ENCODE measurements at regions not wholly inside any gene's neighbourhood (a gene's known extent, or its start where the extent isn't known, plus 50 kb on each side); places are given as distances from the start of the nearest gene placed in this dataset.

GRCh38 chr1:59020151-59020997 is 236.5 kb upstream of the JUN start:
- no peak for TF ChIP-seq TEAD4 (IDR thresholded peaks at IDR 0.05)
- TF ChIP-seq RAD21 (IDR thresholded peaks at IDR 0.05; ENCODE audit: low read depth): no peak
- TF ChIP-seq, protein P1, sequence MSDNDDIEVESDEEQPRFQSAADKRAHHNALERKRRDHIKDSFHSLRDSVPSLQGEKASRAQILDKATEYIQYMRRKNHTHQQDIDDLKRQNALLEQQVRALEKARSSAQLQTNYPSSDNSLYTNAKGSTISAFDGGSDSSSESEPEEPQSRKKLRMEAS (IDR thresholded peaks at IDR 0.05): no peak
- TF ChIP-seq EP300 (IDR thresholded peaks at IDR 0.05; ENCODE audit: borderline replicate concordance): no peak
- no peak for TF ChIP-seq CREB1 (IDR thresholded peaks at IDR 0.05; ENCODE audit: low read depth)
- TF ChIP-seq EGR1 (IDR thresholded peaks at IDR 0.05): no peak
- no peak for TF ChIP-seq TAF1 (IDR thresholded peaks at IDR 0.05; ENCODE audit: low read depth)
- no peak for TF ChIP-seq TCF12 (IDR thresholded peaks at IDR 0.05; ENCODE audit: low read depth)
- TF ChIP-seq REST (IDR thresholded peaks at IDR 0.05; ENCODE audit: low read depth): no peak

- no peak for TF ChIP-seq ZBTB7A (IDR thresholded peaks at IDR 0.05; ENCODE audit: low read depth)
- TF ChIP-seq REST (IDR thresholded peaks at IDR 0.05; ENCODE audit: low read depth): no peak
- TF ChIP-seq FOXM1 (IDR thresholded peaks at IDR 0.05; ENCODE audit: borderline replicate concordance, low read depth): no peak
- TF ChIP-seq CEBPB (IDR thresholded peaks at IDR 0.05): no peak
- no peak for TF ChIP-seq TCF12 (IDR thresholded peaks at IDR 0.05; ENCODE audit: low read depth)
- TF ChIP-seq NFIC (IDR thresholded peaks at IDR 0.05): no peak
- TF ChIP-seq YY1 (IDR thresholded peaks at IDR 0.05; ENCODE audit: low read depth): no peak
- TF ChIP-seq RAD21 (IDR thresholded peaks at IDR 0.05; ENCODE audit: low read depth): no peak
- no peak for TF ChIP-seq EGR1 (IDR thresholded peaks at IDR 0.05)
- TF ChIP-seq EP300 (IDR thresholded peaks at IDR 0.05; ENCODE audit: borderline replicate concordance): no peak
- TF ChIP-seq, protein P1 (IDR thresholded peaks at IDR 0.05): no peak
- TF ChIP-seq, protein P2, sequence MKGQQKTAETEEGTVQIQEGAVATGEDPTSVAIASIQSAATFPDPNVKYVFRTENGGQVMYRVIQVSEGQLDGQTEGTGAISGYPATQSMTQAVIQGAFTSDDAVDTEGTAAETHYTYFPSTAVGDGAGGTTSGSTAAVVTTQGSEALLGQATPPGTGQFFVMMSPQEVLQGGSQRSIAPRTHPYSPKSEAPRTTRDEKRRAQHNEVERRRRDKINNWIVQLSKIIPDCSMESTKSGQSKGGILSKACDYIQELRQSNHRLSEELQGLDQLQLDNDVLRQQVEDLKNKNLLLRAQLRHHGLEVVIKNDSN (IDR thresholded peaks at IDR 0.05): no peak
- TF ChIP-seq TEAD4 (IDR thresholded peaks at IDR 0.05): no peak
- no peak for TF ChIP-seq CREB1 (IDR thresholded peaks at IDR 0.05; ENCODE audit: low read depth)
Measured at GRCh38 chr1:59022199-59022598, 238.4 kb upstream of the JUN start.

GRCh38 chr1:59022799-59023198 is 239.0 kb upstream of the JUN start:
- no peak for TF ChIP-seq TAF1 (IDR thresholded peaks at IDR 0.05; ENCODE audit: low read depth)
- TF ChIP-seq EP300 (IDR thresholded peaks at IDR 0.05; ENCODE audit: borderline replicate concordance): no peak
- TF ChIP-seq YY1 (IDR thresholded peaks at IDR 0.05; ENCODE audit: low read depth): no peak

DNA sequence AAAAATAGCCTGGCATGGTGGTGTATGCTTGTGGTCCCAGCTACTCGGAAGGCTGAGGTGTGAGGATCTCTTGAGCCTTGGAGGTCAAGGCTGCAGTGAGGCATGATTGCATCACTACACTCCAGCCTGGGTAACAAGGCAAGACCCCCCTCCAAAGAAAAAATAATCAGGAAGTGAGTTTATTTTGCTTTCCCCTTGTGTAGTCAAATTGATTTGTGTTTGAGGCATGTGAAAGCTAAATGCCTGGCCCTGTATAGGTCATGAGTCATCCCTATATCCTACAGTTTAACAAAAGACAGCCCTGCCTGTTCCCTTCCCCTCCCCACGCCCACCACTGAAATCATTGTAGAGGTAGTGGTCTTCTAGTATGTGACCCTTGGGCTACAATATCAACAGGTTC is 241.4 kb upstream of the JUN start:
- TF ChIP-seq YY1 (IDR thresholded peaks at IDR 0.05; ENCODE audit: low read depth): no peak
- TF ChIP-seq EGR1 (IDR thresholded peaks at IDR 0.05): no peak
- no peak for TF ChIP-seq ZBTB7A (IDR thresholded peaks at IDR 0.05; ENCODE audit: low read depth)
- no peak for TF ChIP-seq TEAD4 (IDR thresholded peaks at IDR 0.05)
- TF ChIP-seq FOXM1 (IDR thresholded peaks at IDR 0.05; ENCODE audit: borderline replicate concordance, low read depth): no peak
- TF ChIP-seq CREB1 (IDR thresholded peaks at IDR 0.05; ENCODE audit: low read depth): no peak
- TF ChIP-seq, protein P2 (IDR thresholded peaks at IDR 0.05): no peak
- no peak for TF ChIP-seq REST (IDR thresholded peaks at IDR 0.05; ENCODE audit: low read depth)

Data from Ishikawa (cell line).